SK-N-SH treated with all-trans-retinoic acid at 6 μM for 48 hours (cell line): ENCODE measurements at regions not wholly inside any gene's neighbourhood (a gene's known extent, or its start where the extent isn't known, plus 50 kb on each side); places are given as distances from the start of the nearest gene placed in this dataset.

Experiments used
- ATAC-seq: fragments of 200-7000 bp; cut with Tn5 transposase; 3 replicates; pipeline ENCODE4 v1.9.1; 2020; ENCODE audit warnings: mild to moderate bottlenecking, moderate library complexity
- ARNTL ChIP-seq: fragments of 450-650 bp; formaldehyde crosslinking; IDR thresholded peaks from 2 replicates; pipeline ENCODE4 v1.5.0; 2020; ENCODE audit warnings: low read depth, mild to moderate bottlenecking, moderate library complexity, borderline replicate concordance
- BACH2 ChIP-seq: fragments of 250-450 bp; sonication (Bioruptor Pico); IDR thresholded peaks from 2 replicates; pipeline ENCODE4 v1.9.0; 2021; ENCODE audit warnings: mild to moderate bottlenecking, borderline replicate concordance
- CREB5 ChIP-seq: fragments of 250-450 bp; sonication (Bioruptor Pico); IDR thresholded peaks from 2 replicates; pipeline ENCODE4 v1.5.1; 2020; ENCODE audit warnings: low read depth, mild to moderate bottlenecking, moderate library complexity
- CSDC2 ChIP-seq: fragments of 250-450 bp; sonication (Bioruptor Pico); IDR thresholded peaks from 2 replicates; pipeline ENCODE4 v1.5.0; 2020; ENCODE audit warnings: mild to moderate bottlenecking, moderate library complexity
- CSRNP3 ChIP-seq: fragments of 250-450 bp; sonication (Bioruptor Pico); IDR thresholded peaks from 2 replicates; pipeline ENCODE4 v1.5.1; 2021; ENCODE audit warnings: mild to moderate bottlenecking, moderate library complexity
- ESRRG ChIP-seq: fragments of 250-450 bp; sonication (Bioruptor Pico); IDR thresholded peaks from 2 replicates; pipeline ENCODE4 v1.6.1; 2021; ENCODE audit warnings: mild to moderate bottlenecking
- GLIS3 ChIP-seq: fragments of 250-450 bp; sonication (Bioruptor Pico); IDR thresholded peaks from 2 replicates; pipeline ENCODE4 v1.5.0; 2020; ENCODE audit warnings: mild to moderate bottlenecking, moderate library complexity
- OSR1 ChIP-seq: fragments of 250-450 bp; sonication (Bioruptor Pico); IDR thresholded peaks from 2 replicates; pipeline ENCODE4 v1.8.0; 2022; ENCODE audit warnings: moderate library complexity, mild to moderate bottlenecking, inconsistent platforms
- POU6F1 ChIP-seq: fragments of 250-450 bp; sonication (Bioruptor Pico); IDR thresholded peaks from 2 replicates; pipeline ENCODE4 v1.8.0; 2021; ENCODE audit warnings: low read depth, mild to moderate bottlenecking, moderate library complexity, borderline replicate concordance
- PPARA ChIP-seq: fragments of 250-450 bp; sonication (Bioruptor Pico); IDR thresholded peaks from 2 replicates; pipeline ENCODE4 v1.5.0; 2020; ENCODE audit warnings: mild to moderate bottlenecking, borderline replicate concordance
- SNAI2 ChIP-seq: fragments of 250-450 bp; sonication (Bioruptor Pico); IDR thresholded peaks from 2 replicates; pipeline ENCODE4 v1.5.0; 2020; ENCODE audit warnings: mild to moderate bottlenecking, moderate library complexity
- TCF4 ChIP-seq: fragments of 250-450 bp; sonication (Bioruptor Pico); IDR thresholded peaks from 2 replicates; pipeline ENCODE4 v1.8.0; 2021; ENCODE audit warnings: mild to moderate bottlenecking, moderate library complexity, borderline replicate concordance
- TOX ChIP-seq: fragments of 250-450 bp; sonication (Bioruptor Pico); IDR thresholded peaks from 2 replicates; pipeline ENCODE4 v1.8.0; 2021; ENCODE audit warnings: mild to moderate bottlenecking, moderate library complexity, borderline replicate concordance
- TSHZ2 ChIP-seq: fragments of 250-450 bp; sonication (Bioruptor Pico); IDR thresholded peaks from 2 replicates; pipeline ENCODE4 v1.5.0; 2020; ENCODE audit warnings: mild to moderate bottlenecking, moderate library complexity
- ZC3H10 ChIP-seq: fragments of 250-450 bp; sonication (Bioruptor Pico); IDR thresholded peaks from 2 replicates; pipeline ENCODE4 v1.5.1; 2021; ENCODE audit warnings: mild to moderate bottlenecking, moderate library complexity
- ZFP3 ChIP-seq: fragments of 250-450 bp; sonication (Bioruptor Pico); IDR thresholded peaks from 2 replicates; pipeline ENCODE4 v1.5.0; 2020; ENCODE audit warnings: mild to moderate bottlenecking, moderate library complexity
- ZFP30 ChIP-seq: fragments of 450-650 bp; formaldehyde crosslinking; IDR thresholded peaks from 2 replicates; pipeline ENCODE4 v1.5.0; 2022; ENCODE audit warnings: mild to moderate bottlenecking, moderate library complexity
- ZNF565 ChIP-seq: fragments of 450-650 bp; formaldehyde crosslinking; conservative IDR thresholded peaks from 2 replicates; pipeline ENCODE4 v1.5.0; 2020; ENCODE audit warnings: low read depth, mild to moderate bottlenecking, moderate library complexity
- ZNF70 ChIP-seq: fragments of 450-650 bp; formaldehyde crosslinking; IDR thresholded peaks from 2 replicates; pipeline ENCODE4 v1.5.0; 2020; ENCODE audit warnings: mild to moderate bottlenecking, moderate library complexity
- TF ChIP-seq, protein P1 (sequence below): fragments of 250-450 bp; sonication (Bioruptor Pico); IDR thresholded peaks from 2 replicates; pipeline ENCODE4 v1.8.0; 2020; ENCODE audit warnings: mild to moderate bottlenecking, moderate library complexity, borderline replicate concordance

GRCh38 chr15:91498749-91499062, 354.8 kb upstream of the SLCO3A1 start:
- TF ChIP-seq CSRNP3 (CRISPR knock-in tag) (no peak), GLIS3 (CRISPR knock-in tag) (no peak), BACH2 (no peak), TSHZ2 (CRISPR knock-in tag) (no peak), ZFP3 (no peak), ZC3H10 (CRISPR knock-in tag) (no peak), ZNF565 (CRISPR knock-in tag) (no peak), ZNF70 (CRISPR knock-in tag) (no peak), CSDC2 (CRISPR knock-in tag) (no peak), TOX (CRISPR knock-in tag) (no peak), ESRRG (CRISPR knock-in tag) (no peak), ARNTL (no peak), POU6F1 (CRISPR knock-in tag) (no peak), TCF4 (CRISPR knock-in tag) (no peak), SNAI2 (CRISPR knock-in tag) (no peak), CREB5 (CRISPR knock-in tag) (no peak), OSR1 (CRISPR knock-in tag) (no peak), ZFP30 (no peak)
- TF ChIP-seq, protein P1, sequence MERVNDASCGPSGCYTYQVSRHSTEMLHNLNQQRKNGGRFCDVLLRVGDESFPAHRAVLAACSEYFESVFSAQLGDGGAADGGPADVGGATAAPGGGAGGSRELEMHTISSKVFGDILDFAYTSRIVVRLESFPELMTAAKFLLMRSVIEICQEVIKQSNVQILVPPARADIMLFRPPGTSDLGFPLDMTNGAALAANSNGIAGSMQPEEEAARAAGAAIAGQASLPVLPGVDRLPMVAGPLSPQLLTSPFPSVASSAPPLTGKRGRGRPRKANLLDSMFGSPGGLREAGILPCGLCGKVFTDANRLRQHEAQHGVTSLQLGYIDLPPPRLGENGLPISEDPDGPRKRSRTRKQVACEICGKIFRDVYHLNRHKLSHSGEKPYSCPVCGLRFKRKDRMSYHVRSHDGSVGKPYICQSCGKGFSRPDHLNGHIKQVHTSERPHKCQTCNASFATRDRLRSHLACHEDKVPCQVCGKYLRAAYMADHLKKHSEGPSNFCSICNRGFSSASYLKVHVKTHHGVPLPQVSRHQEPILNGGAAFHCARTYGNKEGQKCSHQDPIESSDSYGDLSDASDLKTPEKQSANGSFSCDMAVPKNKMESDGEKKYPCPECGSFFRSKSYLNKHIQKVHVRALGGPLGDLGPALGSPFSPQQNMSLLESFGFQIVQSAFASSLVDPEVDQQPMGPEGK (CRISPR knock-in tag) = no peak
- TF ChIP-seq, all 23 proteins: peak for 0
- ATAC-seq = no peak; the same call in 2 of the 3 replicates

- no peak for TF ChIP-seq CSDC2 (CRISPR knock-in tag)
- TF ChIP-seq ESRRG (CRISPR knock-in tag) = no peak
- no peak for TF ChIP-seq OSR1 (CRISPR knock-in tag)
- TF ChIP-seq, protein P1 (CRISPR knock-in tag) = no peak
- no peak for TF ChIP-seq POU6F1 (CRISPR knock-in tag)
- TF ChIP-seq CREB5 (CRISPR knock-in tag) = no peak
- TF ChIP-seq GLIS3 (CRISPR knock-in tag) = no peak
- no peak for TF ChIP-seq PPARA
- no peak for TF ChIP-seq ZC3H10 (CRISPR knock-in tag)
- TF ChIP-seq ZNF70 (CRISPR knock-in tag) = no peak
- no peak for TF ChIP-seq ZFP30
- no peak for ATAC-seq
Measured at GRCh38 chr15:91499774-91500383, 353.6 kb upstream of the SLCO3A1 start.
